Fibroblast of pulmonary artery (primary cell): ENCODE measurements at regions not wholly inside any gene's neighbourhood (a gene's known extent, or its start where the extent isn't known, plus 50 kb on each side); places are given as distances from the start of the nearest gene placed in this dataset.
A peak's percentile ranks its signal among the peaks of the same experiment; 100 is the strongest.

Source experiments
- DNase-seq: peaks from one replicate; pipeline ENCODE4 v3.0.0-alpha.2; 2010; ENCODE audit warnings: low read depth
- H3K4me3 ChIP-seq: replicated peaks from 2 replicates; pipeline ENCODE4 v1.5.1; 2011; ENCODE audit warnings: low read depth, mild to moderate bottlenecking, control low read depth, low read length, moderate library complexity
- CTCF ChIP-seq: IDR thresholded peaks from 2 replicates; pipeline ENCODE4 v1.5.1; 2011; ENCODE audit warnings: mild to moderate bottlenecking, control low read depth, low read length, inconsistent platforms; ENCODE audit errors: missing control alignments

- no peak for TF ChIP-seq CTCF
- no peak for DNase-seq
- H3K4me3 ChIP-seq, result no peak overlapping the region
These were observed 448.5 kb downstream of the CSNK1G3 start for GRCh38 chr5:123960526-123960925.

- TF ChIP-seq CTCF, result no peak
- DNase-seq, result peak; percentile 91
These were observed 439.6 kb downstream of the CSNK1G3 start for GRCh38 chr5:123951582-123951977.

GRCh38 chr5:123950701-123951581 lies 439.0 kb downstream of the CSNK1G3 start:
- H3K4me3 ChIP-seq, result no peak overlapping the region
- DNase-seq, result no peak
- no peak for TF ChIP-seq CTCF

More at GRCh38 chr5:123951582-123951977, 439.6 kb downstream of the CSNK1G3 start:
- no peak overlapping the region for H3K4me3 ChIP-seq

GRCh38 chr5:123949807-123950340 lies 437.9 kb downstream of the CSNK1G3 start:
- TF ChIP-seq CTCF, result no peak
- no peak overlapping the region for H3K4me3 ChIP-seq
- no peak for DNase-seq

- no peak for DNase-seq
- TF ChIP-seq CTCF, result no peak
- H3K4me3 ChIP-seq, result no peak overlapping the region
These were observed 437.2 kb downstream of the CSNK1G3 start for GRCh38 chr5:123949043-123949804.

- DNase-seq, result no peak
- no peak for TF ChIP-seq CTCF
- no peak overlapping the region for H3K4me3 ChIP-seq
These were observed 435.8 kb downstream of the CSNK1G3 start for GRCh38 chr5:123947797-123948196.
